Gastrocnemius medialis (tissue), 4 donors: ENCODE measurements at regions not wholly inside any gene's neighbourhood (a gene's known extent, or its start where the extent isn't known, plus 50 kb on each side); places are given as distances from the start of the nearest gene placed in this dataset.

ENCODE experiments used
- POLR2A ChIP-seq, 2 donors: fragments of 450-650 bp; IDR thresholded peaks; one replicate each; pipeline ENCODE4 v1.6.1; 2017; ENCODE audit warnings: antibody characterized with exemption in 2 of 2, mild to moderate bottlenecking in 2 of 2, moderate library complexity in 2 of 2
- TF ChIP-seq, protein P1 (sequence below), 5 experiments: fragments of 450-650 bp in 3 of 5; fragments of 200-600 bp in 2 of 5; sonication (generic) in 2 of 5; IDR thresholded peaks in 4 of 5; conservative IDR thresholded peaks in 1 of 5; 1 replicate in 4 of 5; 2 replicates in 1 of 5; pipeline ENCODE4 v1.5.1; 2016 to 2019; ENCODE audit warnings: antibody characterized with exemption in 5 of 5, mild to moderate bottlenecking in 3 of 5, moderate library complexity in 3 of 5

DNA sequence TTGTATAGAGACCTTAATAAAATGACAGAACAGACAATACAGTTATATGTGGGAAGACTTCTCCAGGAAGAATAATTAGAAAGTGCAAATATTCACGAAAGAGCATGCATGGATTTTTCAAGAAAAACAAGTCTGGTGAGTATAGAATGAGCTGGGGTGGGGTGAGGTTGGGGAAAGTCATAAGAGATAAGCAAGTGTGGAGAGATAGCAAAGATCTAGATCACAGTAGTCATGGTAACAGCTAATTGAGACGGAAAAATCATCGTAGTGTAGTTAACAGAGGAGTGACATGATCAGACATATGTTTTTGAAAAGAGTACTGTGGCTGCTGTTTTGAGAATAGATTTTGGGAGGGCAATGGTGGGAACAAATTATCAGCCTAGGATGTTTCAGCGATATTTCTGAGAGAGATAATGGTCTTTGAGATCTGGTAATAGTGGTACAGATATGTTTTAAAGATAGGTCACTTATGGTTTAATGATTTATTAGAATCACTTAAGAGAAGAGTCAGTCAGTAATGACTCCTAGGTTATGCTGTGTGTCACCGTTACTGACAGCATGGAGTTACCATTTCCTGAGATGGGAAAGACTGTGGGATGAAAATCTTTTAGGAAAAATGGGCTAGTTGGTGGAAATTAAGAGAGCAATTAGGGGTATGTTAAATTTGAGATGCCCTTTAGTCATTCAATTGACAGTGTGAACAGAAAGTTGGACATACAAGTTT is 248.5 kb upstream of the SLC8A1 start:
- TF ChIP-seq, protein P1, sequence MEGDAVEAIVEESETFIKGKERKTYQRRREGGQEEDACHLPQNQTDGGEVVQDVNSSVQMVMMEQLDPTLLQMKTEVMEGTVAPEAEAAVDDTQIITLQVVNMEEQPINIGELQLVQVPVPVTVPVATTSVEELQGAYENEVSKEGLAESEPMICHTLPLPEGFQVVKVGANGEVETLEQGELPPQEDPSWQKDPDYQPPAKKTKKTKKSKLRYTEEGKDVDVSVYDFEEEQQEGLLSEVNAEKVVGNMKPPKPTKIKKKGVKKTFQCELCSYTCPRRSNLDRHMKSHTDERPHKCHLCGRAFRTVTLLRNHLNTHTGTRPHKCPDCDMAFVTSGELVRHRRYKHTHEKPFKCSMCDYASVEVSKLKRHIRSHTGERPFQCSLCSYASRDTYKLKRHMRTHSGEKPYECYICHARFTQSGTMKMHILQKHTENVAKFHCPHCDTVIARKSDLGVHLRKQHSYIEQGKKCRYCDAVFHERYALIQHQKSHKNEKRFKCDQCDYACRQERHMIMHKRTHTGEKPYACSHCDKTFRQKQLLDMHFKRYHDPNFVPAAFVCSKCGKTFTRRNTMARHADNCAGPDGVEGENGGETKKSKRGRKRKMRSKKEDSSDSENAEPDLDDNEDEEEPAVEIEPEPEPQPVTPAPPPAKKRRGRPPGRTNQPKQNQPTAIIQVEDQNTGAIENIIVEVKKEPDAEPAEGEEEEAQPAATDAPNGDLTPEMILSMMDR (IDR thresholded peaks at IDR 0.05 in 4 of 5, conservative IDR thresholded peaks at IDR 0.05 in 1 of 5), result no peak
- no peak for TF ChIP-seq POLR2A (IDR thresholded peaks at IDR 0.05)
